HG03565 (cell line): ENCODE measurements at regions not wholly inside any gene's neighbourhood (a gene's known extent, or its start where the extent isn't known, plus 50 kb on each side); places are given as distances from the start of the nearest gene placed in this dataset.
"Not testable (repeated sequence)": the region's sequence is repeated elsewhere in the genome, so short reads cannot be mapped to it uniquely, and the experiment has no call there.

Experiments
- ATAC-seq: cut with Tn5 transposase; IDR thresholded peaks from one replicate; pipeline ENCODE4 v1.9.1; 2021; ENCODE audit warnings: mild to moderate bottlenecking, moderate library complexity; ENCODE audit not compliant: unreplicated experiment

- not testable (repeated sequence) for ATAC-seq
Measured at GRCh38 chr17:46460129-46460528, 52.1 kb upstream of the LRRC37A2 start.

- not testable (repeated sequence) for ATAC-seq
Measured at GRCh38 chr17:46455069-46455468, 57.2 kb upstream of the LRRC37A2 start.

GRCh38 chr17:46454572-46454971 lies 57.7 kb upstream of the LRRC37A2 start:
- ATAC-seq, result not testable (repeated sequence)

GRCh38 chr17:46453077-46453476 lies 59.2 kb upstream of the LRRC37A2 start:
- ATAC-seq, result not testable (repeated sequence)

- not testable (repeated sequence) for ATAC-seq
Measured at GRCh38 chr17:46445849-46446248, 66.4 kb upstream of the LRRC37A2 start.

- not testable (repeated sequence) for ATAC-seq
Measured at GRCh38 chr17:46445411-46445810, 66.9 kb upstream of the LRRC37A2 start.

GRCh38 chr17:46442153-46442552 lies 70.1 kb upstream of the LRRC37A2 start:
- ATAC-seq, result not testable (repeated sequence)

GRCh38 chr17:46440665-46441064 lies 71.6 kb upstream of the LRRC37A2 start:
- ATAC-seq, result not testable (repeated sequence)

- ATAC-seq, result peak; percentile 46
Measured at GRCh38 chr17:46434450-46435062, 73.0 kb upstream of the ARL17B start.

- ATAC-seq, result not testable (repeated sequence)
Measured at GRCh38 chr17:46430300-46430699, 68.7 kb upstream of the ARL17B start.

GRCh38 chr17:46429675-46430074 lies 68.1 kb upstream of the ARL17B start:
- not testable (repeated sequence) for ATAC-seq

GRCh38 chr17:46424187-46424884 lies 62.8 kb upstream of the ARL17B start:
- ATAC-seq, result not testable (repeated sequence)

GRCh38 chr17:46417907-46418306 lies 56.3 kb upstream of the ARL17B start:
- ATAC-seq, result not testable (repeated sequence)

GRCh38 chr17:46417261-46417660 lies 55.7 kb upstream of the ARL17B start:
- not testable (repeated sequence) for ATAC-seq

GRCh38 chr17:46414559-46414958 lies 53.0 kb upstream of the ARL17B start:
- not testable (repeated sequence) for ATAC-seq

- ATAC-seq, result not testable (repeated sequence)
Measured at GRCh38 chr17:46412156-46412555, 50.6 kb upstream of the ARL17B start.

GRCh38 chr17:46411172-46411852 lies 49.7 kb upstream of the ARL17B start:
- peak; percentile 45 for ATAC-seq
